Nucleus accumbens (tissue), 56 donors: ENCODE measurements at regions not wholly inside any gene's neighbourhood (a gene's known extent, or its start where the extent isn't known, plus 50 kb on each side); places are given as distances from the start of the nearest gene placed in this dataset.
"Not testable (repeated sequence)": the region's sequence is repeated elsewhere in the genome, so short reads cannot be mapped to it uniquely, and the experiment has no call there.

ENCODE experiments used
- DNase-seq, 56 donors: peaks; one replicate each; lab custom pipeline; 2025; lab: John Stamatoyannopoulos, UW

GRCh38 chr1:103469801-103470200 is 55.7 kb upstream of the RNPC3 start:
- no peak for DNase-seq

DNA sequence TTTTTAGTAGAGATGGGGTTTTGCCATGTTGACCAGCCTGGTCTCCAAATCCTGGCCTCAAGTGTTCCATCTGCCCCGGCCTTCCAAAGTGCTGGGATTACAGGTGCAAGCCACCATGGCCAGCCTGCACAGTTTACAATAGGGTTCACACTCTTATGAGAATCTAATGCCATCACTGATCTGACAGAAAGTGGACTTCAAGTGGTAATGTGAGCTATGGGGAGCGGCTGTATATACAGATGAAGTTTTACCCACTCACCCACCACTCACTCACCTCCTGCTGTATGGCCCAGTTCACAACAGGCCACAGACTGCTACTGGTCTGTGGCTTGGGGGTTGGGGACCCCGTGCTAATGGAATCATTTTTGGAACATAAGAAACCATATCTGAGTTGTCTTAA is 58.4 kb upstream of the RNPC3 start:
- no peak for DNase-seq

DNA sequence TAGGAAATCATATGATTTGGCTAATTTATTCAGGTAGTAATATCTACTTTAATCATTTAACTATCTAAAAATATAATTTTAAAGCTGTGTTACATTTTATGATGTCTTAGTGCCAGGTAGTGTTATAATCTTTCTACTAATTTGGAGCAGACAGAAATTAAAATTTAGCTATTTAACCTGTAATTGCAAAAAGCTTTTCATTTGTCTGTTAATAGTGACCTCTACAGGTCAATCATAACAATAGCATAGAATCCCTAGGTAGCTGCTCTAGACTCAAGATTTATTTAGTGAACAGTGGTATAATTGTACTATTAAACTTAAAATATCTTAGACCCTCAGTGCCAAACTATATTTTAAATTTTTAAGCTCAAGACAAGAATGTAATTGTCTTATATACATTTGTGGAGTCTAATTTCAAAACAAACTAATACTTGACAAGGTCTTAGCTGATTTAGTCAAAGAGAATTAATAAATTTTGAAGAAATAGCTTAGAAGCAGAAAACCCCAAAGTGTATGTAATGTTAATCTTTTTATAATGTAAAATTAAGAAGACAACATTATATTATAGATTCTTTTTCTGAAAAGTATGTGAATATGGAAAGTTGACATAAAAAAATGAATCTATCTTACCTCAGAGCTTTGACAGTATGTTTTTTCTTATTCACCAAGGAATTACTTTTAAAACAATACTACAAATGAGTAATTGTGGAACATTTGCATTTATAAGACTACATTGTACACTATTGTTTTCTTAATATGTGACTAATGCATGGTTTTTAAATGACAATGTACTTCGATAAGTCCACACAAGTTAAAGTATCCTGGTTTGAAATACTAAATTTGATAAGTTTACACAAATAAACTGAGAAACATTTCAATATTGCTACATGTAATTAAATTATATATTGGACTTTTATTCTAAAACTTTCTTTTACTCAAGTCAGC is 64.1 kb upstream of the RNPC3 start:
- no peak for DNase-seq

DNA sequence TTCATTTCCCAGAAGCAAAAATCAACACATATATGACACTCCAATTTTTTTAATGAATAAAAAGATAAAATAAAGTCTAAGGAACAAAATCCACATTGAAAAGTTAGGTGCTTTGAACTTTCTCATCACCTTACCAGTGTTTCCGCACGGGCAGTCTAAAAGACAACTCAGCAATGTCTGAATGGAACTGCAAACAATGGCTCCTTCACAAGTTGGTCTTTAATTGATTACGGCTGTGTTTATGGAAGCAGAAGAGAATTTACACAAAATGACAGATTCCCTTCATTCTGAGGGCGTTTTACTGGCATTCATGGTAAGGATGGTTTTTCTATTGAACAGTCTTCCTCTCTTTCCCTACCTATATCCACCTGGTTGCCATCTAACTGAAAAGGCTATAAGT is 65.0 kb upstream of the RNPC3 start:
- DNase-seq: no peak

GRCh38 chr1:103459346-103459745 is 66.2 kb upstream of the RNPC3 start:
- DNase-seq: peak in 2 of 56 donors; percentile 0 to 2

GRCh38 chr1:103457886-103458455 is 67.5 kb upstream of the RNPC3 start:
- DNase-seq: no peak

- DNase-seq: no peak
Measured at GRCh38 chr1:103448560-103448959, 76.9 kb upstream of the RNPC3 start.

GRCh38 chr1:103447471-103447870 is 78.0 kb upstream of the RNPC3 start:
- DNase-seq: no peak

- DNase-seq: no peak
Measured at GRCh38 chr1:103441342-103441741, 84.2 kb upstream of the RNPC3 start.

DNA sequence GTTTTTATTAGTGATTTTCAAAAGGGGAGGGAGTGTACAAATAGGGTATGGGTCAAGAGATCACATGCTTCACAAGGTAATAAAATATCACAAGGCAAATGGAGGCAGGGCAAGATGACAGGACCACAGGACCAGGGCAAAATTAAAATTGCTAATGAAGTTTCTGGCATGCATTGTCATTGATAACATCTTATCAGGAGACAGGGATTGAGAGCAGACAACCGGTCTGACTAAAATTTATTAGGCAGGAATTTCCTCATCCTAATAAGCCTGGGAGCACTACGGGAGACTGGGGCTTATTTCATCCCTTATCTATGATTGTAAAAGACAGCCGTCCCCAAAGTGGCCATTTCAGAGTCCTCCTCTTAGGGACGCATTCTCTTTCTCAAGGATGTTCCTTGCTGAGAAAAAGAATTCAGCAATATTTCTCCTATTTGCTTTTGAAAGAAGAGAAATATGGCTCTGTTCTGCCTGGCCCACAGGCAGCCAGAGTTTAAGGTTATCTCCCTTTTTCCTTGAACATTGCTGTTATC is 88.9 kb upstream of the RNPC3 start:
- not testable (repeated sequence) for DNase-seq

- no peak for DNase-seq
Measured at GRCh38 chr1:103435443-103435842, 90.1 kb upstream of the RNPC3 start.

DNA sequence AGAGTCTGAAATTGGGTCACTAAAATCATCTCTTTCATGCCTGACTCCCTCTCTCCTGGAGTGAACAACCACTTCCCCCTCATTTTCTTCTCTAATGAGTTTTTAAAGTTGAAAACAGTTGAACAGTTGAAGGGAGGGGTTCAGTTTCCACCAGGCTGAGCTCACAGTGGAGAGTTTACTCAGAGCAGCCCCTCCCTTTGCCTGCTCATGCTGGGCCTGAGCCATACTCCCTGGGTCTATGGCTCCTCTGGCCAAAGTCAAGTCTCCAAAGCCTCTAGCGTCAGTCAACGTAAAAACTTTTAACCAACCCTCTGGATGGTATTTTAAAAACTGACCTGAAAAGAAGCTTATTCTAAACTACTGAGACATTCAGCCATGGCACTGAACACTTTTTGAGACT is 100.8 kb upstream of the RNPC3 start:
- no peak for DNase-seq

GRCh38 chr1:103416681-103417286 is 108.7 kb upstream of the RNPC3 start:
- no peak for DNase-seq

DNA sequence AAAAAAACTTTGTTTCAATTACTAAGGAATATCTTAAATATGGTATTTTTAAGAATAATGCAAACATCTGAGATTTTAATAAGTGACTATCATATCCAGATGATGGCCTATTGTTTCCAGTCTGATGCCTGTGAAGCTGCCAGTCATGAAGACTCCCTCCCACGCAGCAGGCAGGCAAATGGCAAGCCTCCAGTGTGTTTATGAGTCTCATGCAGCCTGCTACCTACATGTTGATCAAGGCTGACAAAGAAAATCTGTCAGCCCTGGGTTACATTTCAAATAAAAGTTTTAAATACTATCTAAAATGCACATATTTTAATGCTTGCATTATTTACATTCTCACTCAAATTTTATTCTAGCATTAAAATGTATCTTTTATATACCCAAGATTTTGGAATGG is 137.6 kb upstream of the RNPC3 start:
- no peak for DNase-seq

GRCh38 chr1:103373991-103374390 is 151.5 kb upstream of the RNPC3 start:
- DNase-seq: no peak

DNA sequence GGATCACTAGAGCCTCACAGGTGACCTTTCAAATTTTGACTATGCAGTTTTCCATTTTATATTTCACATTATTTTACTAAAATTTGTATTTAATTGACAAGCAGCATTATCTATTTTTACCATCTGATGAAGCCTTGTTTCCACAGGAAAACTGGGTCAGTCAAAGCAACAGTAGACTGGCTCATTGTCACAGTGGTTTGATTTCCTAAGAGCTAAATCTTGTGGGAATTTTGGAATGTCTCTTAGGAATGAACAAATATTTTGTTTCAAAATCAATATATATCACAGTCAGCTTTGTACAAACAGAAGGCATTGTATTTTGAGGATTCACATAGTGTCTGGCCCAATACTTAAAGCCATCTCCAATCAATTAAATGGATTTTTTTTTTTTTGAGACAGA is 152.6 kb upstream of the RNPC3 start:
- DNase-seq: no peak

- DNase-seq: no peak
Measured at GRCh38 chr1:103371234-103371633, 154.3 kb upstream of the RNPC3 start.

- DNase-seq: no peak
Measured at GRCh38 chr1:103367186-103367585, 158.3 kb upstream of the RNPC3 start.

- DNase-seq: no peak
Measured at GRCh38 chr1:103365860-103366569, 159.5 kb upstream of the RNPC3 start.

GRCh38 chr1:103363008-103363365 is 162.5 kb upstream of the RNPC3 start:
- DNase-seq: no peak
